GM19463 (cell line): ENCODE measurements at regions not wholly inside any gene's neighbourhood (a gene's known extent, or its start where the extent isn't known, plus 50 kb on each side); places are given as distances from the start of the nearest gene placed in this dataset.

ENCODE experiments used
- ATAC-seq: cut with Tn5 transposase; IDR thresholded peaks from one replicate; pipeline ENCODE4 v1.9.1; 2021; ENCODE audit warnings: mild to moderate bottlenecking, moderate library complexity; ENCODE audit not compliant: unreplicated experiment

GRCh38 chr9:25975667-25976066 lies 297.4 kb upstream of the TUSC1 start:
- no peak for ATAC-seq

GRCh38 chr9:25964239-25964638 lies 286.0 kb upstream of the TUSC1 start:
- no peak for ATAC-seq

GRCh38 chr9:25960178-25960577 lies 281.9 kb upstream of the TUSC1 start:
- ATAC-seq, result no peak

GRCh38 chr9:25954209-25954608 lies 276.0 kb upstream of the TUSC1 start:
- ATAC-seq, result no peak

GRCh38 chr9:25948182-25948581 lies 269.9 kb upstream of the TUSC1 start:
- ATAC-seq, result no peak

- no peak for ATAC-seq
Measured at GRCh38 chr9:25939126-25939525, 260.9 kb upstream of the TUSC1 start.

GRCh38 chr9:25936031-25936430 lies 257.8 kb upstream of the TUSC1 start:
- no peak for ATAC-seq

- ATAC-seq, result no peak
Measured at GRCh38 chr9:25935188-25935587, 256.9 kb upstream of the TUSC1 start.

- ATAC-seq, result no peak
Measured at GRCh38 chr9:25918761-25919160, 240.5 kb upstream of the TUSC1 start.

- ATAC-seq, result no peak
Measured at GRCh38 chr9:25917731-25918362, 239.6 kb upstream of the TUSC1 start.

- ATAC-seq, result no peak
Measured at GRCh38 chr9:25913806-25914205, 235.6 kb upstream of the TUSC1 start.

- no peak for ATAC-seq
Measured at GRCh38 chr9:25904701-25905100, 226.5 kb upstream of the TUSC1 start.

- no peak for ATAC-seq
Measured at GRCh38 chr9:25891527-25891926, 213.3 kb upstream of the TUSC1 start.

GRCh38 chr9:25889661-25890060 lies 211.4 kb upstream of the TUSC1 start:
- no peak for ATAC-seq

GRCh38 chr9:25876248-25876647 lies 198.0 kb upstream of the TUSC1 start:
- no peak for ATAC-seq

- no peak for ATAC-seq
Measured at GRCh38 chr9:25864509-25864908, 186.3 kb upstream of the TUSC1 start.

GRCh38 chr9:25861421-25861820 lies 183.2 kb upstream of the TUSC1 start:
- ATAC-seq, result no peak

GRCh38 chr9:25857147-25857546 lies 178.9 kb upstream of the TUSC1 start:
- no peak for ATAC-seq

- ATAC-seq, result no peak
Measured at GRCh38 chr9:25850803-25851202, 172.6 kb upstream of the TUSC1 start.

GRCh38 chr9:25845867-25846266 lies 167.6 kb upstream of the TUSC1 start:
- ATAC-seq, result no peak

GRCh38 chr9:25830381-25830780 lies 152.1 kb upstream of the TUSC1 start:
- ATAC-seq, result no peak

GRCh38 chr9:25827626-25828025 lies 149.4 kb upstream of the TUSC1 start:
- ATAC-seq, result no peak

GRCh38 chr9:25816439-25816838 lies 138.2 kb upstream of the TUSC1 start:
- no peak for ATAC-seq
